OCI-LY1 (cell line): ENCODE measurements at regions not wholly inside any gene's neighbourhood (a gene's known extent, or its start where the extent isn't known, plus 50 kb on each side); places are given as distances from the start of the nearest gene placed in this dataset.

Experiments
- CTCF ChIP-seq: fragments of 200-600 bp; sonication (generic), shearing (Covaris generic); IDR thresholded peaks from 2 replicates; pipeline ENCODE4 v1.5.1; 2017; ENCODE audit warnings: mild to moderate bottlenecking, antibody characterized with exemption, low read length, moderate library complexity, mixed read lengths
- EZH2 ChIP-seq: fragments of 200-600 bp; sonication (generic), shearing (Covaris generic); IDR thresholded peaks from 2 replicates; pipeline ENCODE4 v1.8.0; 2017; ENCODE audit warnings: borderline replicate concordance, mixed run types, mild to moderate bottlenecking, antibody characterized with exemption, low read length, moderate library complexity, mixed read lengths

GRCh38 chr4:98204236-98204553, 57.0 kb upstream of the RAP1GDS1 start:
- TF ChIP-seq CTCF = no peak
- TF ChIP-seq EZH2 = no peak
